Calu3 (cell line): ENCODE measurements at regions not wholly inside any gene's neighbourhood (a gene's known extent, or its start where the extent isn't known, plus 50 kb on each side); places are given as distances from the start of the nearest gene placed in this dataset.

Experiments used
- BruUV-seq: library from RNA; stranded (reverse); fragments of 400-500 nt; replicated peaks from 2 replicates; lab custom pipeline; 2021; lab: Mats Ljungman, UMichigan
- CTCF ChIA-PET: fragments of 300-600 bp; sonication (Branson Sonifier 250); formaldehyde crosslinking; loops from one replicate; lab custom pipeline; 2022; ENCODE audit warnings: antibody characterized with exemption; lab: Charles Lee
- DNase-seq: peaks from one replicate; pipeline ENCODE4 v3.0.0; 2022
- H3K27ac Mint-ChIP-seq: one replicate; pipeline ENCODE4 v1.8.0; 2022; ENCODE audit warnings: mixed read lengths; ENCODE audit not compliant: unreplicated experiment
- H3K27me3 Mint-ChIP-seq: one replicate; pipeline ENCODE4 v1.8.0; 2022; ENCODE audit warnings: mixed read lengths; ENCODE audit not compliant: unreplicated experiment
- H3K36me3 Mint-ChIP-seq: one replicate; pipeline ENCODE4 v1.8.0; 2022; ENCODE audit warnings: mild to moderate bottlenecking, moderate library complexity, mixed read lengths; ENCODE audit not compliant: insufficient read depth, unreplicated experiment
- H3K4me1 Mint-ChIP-seq: one replicate; pipeline ENCODE4 v1.8.0; 2022; ENCODE audit warnings: mild to moderate bottlenecking, low read depth, mixed read lengths; ENCODE audit not compliant: unreplicated experiment
- H3K4me3 Mint-ChIP-seq: one replicate; pipeline ENCODE4 v1.8.0; 2022; ENCODE audit warnings: mild to moderate bottlenecking, low read depth, moderate library complexity, mixed read lengths; ENCODE audit not compliant: unreplicated experiment
- H3K9me3 Mint-ChIP-seq: one replicate; pipeline ENCODE4 v1.8.0; 2022; ENCODE audit warnings: low read depth, mixed read lengths; ENCODE audit not compliant: unreplicated experiment
- CTCF ChIP-seq: fragments of 200-600 bp; IDR thresholded peaks from one replicate; pipeline ENCODE4 v1.8.0; 2022; ENCODE audit warnings: antibody characterized with exemption; ENCODE audit not compliant: unreplicated experiment
- intact Hi-C: fragments of 100-400 bp; cut with micrococcal nuclease; formaldehyde crosslinking; loops from one replicate; pipeline ENCODE4 v1.10.0; 2022; ENCODE audit not compliant: unreplicated experiment

- H3K9me3 Mint-ChIP-seq, result peaks cover 15% of the 10 kb centered on the region
- intact Hi-C loops, result no loop called here
- H3K27me3 Mint-ChIP-seq, result no peaks in the 10 kb centered on the region
- no peaks in the 10 kb centered on the region for H3K4me1 Mint-ChIP-seq
- BruUV-seq, result no TSS peak
- no peak overlapping the region for H3K4me3 Mint-ChIP-seq
- H3K27ac Mint-ChIP-seq, result no peak overlapping the region
- DNase-seq, result no peak
- H3K36me3 Mint-ChIP-seq, result no peaks in the 10 kb centered on the region
- TF ChIP-seq CTCF, result no peak
- CTCF ChIA-PET, result no interaction called here
Measured at GRCh38 chr5:156135531-156135930, 191.4 kb upstream of the SGCD start.

GRCh38 chr5:156137071-156137869 is 189.7 kb upstream of the SGCD start:
- no peak for DNase-seq
- CTCF ChIA-PET, result no interaction called here
- Mint-ChIP-seq H3K27me3 (no peaks in the 10 kb centered on the region), H3K4me3 (no peak overlapping the region), H3K27ac (no peak overlapping the region), H3K9me3 (peaks cover 21% of the 10 kb centered on the region), H3K4me1 (no peaks in the 10 kb centered on the region), H3K36me3 (no peaks in the 10 kb centered on the region)
- TF ChIP-seq CTCF, result no peak
- intact Hi-C loops, result no loop called here
- BruUV-seq, result no TSS peak

- Mint-ChIP-seq H3K4me1 (no peaks in the 10 kb centered on the region), H3K27ac (no peak overlapping the region), H3K27me3 (no peaks in the 10 kb centered on the region), H3K36me3 (no peaks in the 10 kb centered on the region), H3K4me3 (no peak overlapping the region), H3K9me3 (peaks cover 21% of the 10 kb centered on the region)
- intact Hi-C loops, result no loop called here
- no peak for TF ChIP-seq CTCF
- no TSS peak for BruUV-seq
- DNase-seq, result no peak
- CTCF ChIA-PET, result no interaction called here
Measured at GRCh38 chr5:156142867-156143266, 184.1 kb upstream of the SGCD start.

GRCh38 chr5:156147261-156147943 is 179.6 kb upstream of the SGCD start:
- no peak for TF ChIP-seq CTCF
- BruUV-seq, result no TSS peak
- H3K27me3 Mint-ChIP-seq, result no peaks in the 10 kb centered on the region
- intact Hi-C loops, result no loop called here
- H3K4me3 Mint-ChIP-seq, result no peak overlapping the region
- no peak for DNase-seq
- H3K4me1 Mint-ChIP-seq, result no peaks in the 10 kb centered on the region
- CTCF ChIA-PET, result no interaction called here
- no peaks in the 10 kb centered on the region for H3K36me3 Mint-ChIP-seq
- no peak overlapping the region for H3K27ac Mint-ChIP-seq
- peaks cover 8% of the 10 kb centered on the region for H3K9me3 Mint-ChIP-seq
